CD4-positive, alpha-beta T cell treated with Interleukin-4 for 4 hours (primary cell): ENCODE measurements at regions not wholly inside any gene's neighbourhood (a gene's known extent, or its start where the extent isn't known, plus 50 kb on each side); places are given as distances from the start of the nearest gene placed in this dataset.
"Not testable (repeated sequence)": the region's sequence is repeated elsewhere in the genome, so short reads cannot be mapped to it uniquely, and the experiment has no call there.

Experiments used
- DNase-seq: peaks from one replicate; pipeline ENCODE4 v3.0.0-alpha.2; 2020

DNA sequence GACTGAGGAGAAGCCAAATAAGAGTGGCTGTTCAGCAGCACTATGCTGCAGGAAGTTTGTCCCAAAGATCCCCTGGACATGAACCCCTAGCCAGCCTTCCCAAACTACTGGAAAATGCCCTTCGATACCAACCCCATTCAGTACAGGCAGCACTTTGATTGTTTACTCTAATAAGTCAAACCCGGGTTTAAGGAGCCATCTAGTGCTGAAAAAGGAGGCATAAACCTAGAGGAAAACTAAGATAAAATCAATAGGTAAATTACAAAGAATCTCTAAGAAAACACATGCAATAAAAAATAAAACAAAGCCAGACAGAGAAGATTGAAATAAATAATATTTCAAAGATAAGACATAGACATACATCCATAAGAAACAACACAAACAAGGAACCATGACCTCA lies 771.6 kb downstream of the RPS29 start:
- no peak for DNase-seq

DNA sequence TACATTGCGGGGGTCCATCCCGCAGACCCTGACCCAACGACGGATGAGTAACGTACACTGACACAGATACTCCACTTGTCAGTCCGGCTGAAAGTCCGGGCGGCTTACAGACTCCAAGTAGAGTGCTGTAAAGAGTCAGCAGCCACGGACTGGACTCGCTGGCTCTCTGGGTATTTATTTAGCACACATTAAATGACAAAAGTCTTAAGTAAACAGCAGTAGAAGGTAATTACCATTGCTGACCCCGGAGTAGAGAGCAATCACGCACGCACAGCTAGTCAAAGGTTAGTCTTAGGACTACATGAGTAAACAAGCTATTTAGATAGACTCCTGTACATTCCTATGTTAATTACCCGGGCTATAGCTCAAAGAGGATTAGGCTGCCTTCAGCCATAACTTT lies 780.9 kb downstream of the RPS29 start:
- DNase-seq = no peak

DNA sequence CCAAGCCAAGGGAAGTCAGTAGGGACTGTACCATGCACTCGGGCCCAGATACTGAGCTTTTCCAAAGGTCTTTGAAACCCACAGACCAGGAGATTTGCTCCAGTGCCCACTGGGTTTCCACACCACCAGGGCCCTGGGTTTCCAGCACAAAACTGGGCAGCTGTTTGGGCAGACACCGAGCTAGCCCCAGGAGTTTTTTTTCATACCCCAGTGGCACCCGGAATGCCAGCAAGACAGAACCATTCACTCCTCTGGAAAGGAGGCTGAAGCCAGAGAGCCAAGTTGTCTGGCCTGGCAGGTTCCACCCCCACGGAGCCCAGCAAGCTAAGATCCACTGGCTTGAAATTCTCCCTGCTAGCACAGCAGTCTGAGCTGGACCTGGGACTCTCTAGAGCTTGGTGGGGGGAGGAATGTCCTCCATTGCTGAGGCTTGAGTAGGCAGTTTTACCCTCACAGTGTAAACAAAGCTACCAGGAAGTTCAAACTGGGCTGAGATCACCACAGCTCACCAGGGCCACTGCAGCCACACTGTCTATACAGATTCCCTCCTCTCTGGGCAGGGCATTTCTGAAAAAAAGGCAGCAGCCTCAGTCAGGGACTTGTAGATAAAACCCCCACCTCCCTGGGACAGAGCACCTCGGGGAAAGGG lies 793.7 kb downstream of the RPS29 start:
- DNase-seq = no peak

DNA sequence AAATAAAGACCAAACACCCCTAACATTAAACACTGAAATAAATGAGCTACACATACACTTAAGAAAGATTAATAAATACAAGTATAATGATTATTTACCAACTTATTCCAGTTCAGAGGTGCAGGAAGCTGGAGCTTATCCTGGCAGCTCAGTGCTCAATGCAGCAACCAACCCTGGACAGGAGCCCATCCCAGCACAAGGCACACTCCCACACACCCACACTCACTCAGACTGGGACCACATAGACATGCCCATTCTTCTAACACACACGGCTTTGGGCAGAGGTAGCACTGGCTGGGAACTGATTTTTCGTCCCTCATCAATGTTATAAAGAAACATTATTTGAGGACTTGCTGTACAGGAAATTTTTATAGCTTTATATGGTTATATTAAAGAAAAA lies 797.4 kb downstream of the RPS29 start:
- DNase-seq = no peak

DNA sequence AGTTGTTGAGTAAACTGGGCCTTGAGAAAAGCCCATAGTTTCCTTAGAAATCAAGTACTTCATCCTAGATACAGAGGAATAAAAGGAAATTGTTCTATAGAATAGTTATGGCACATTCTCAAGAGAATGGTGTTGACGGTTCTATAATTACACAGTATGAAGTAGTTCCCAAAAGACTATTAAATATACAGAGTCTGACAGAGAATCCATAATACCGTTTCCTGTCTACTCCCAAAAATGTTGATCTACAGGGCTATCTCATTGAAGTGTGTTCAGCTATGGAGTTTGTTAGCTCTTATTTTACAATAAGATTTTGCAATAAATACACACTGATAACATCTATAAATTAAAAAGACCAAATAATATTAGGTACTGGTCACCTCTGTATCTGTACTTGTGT lies 799.7 kb downstream of the RPS29 start:
- no peak for DNase-seq

DNA sequence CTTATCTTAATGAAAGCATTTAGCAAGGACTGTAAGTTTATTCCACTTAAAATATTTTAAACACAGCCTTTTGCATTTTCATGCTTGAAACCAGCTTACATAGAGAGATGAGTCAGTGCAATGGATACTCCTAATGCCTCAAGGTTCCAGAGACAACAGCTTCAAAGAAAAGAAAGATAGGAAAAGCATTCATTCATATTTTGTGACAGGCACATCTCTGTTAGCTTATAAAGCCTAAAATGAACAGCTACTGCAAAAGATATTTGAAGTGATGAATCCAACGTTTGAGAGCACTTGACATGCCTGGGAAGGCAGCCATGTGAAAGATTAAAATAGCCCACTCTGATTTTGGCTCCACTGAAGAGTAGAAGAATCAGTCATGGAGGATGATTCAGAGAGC lies 814.5 kb downstream of the RPS29 start:
- DNase-seq = no peak

DNA sequence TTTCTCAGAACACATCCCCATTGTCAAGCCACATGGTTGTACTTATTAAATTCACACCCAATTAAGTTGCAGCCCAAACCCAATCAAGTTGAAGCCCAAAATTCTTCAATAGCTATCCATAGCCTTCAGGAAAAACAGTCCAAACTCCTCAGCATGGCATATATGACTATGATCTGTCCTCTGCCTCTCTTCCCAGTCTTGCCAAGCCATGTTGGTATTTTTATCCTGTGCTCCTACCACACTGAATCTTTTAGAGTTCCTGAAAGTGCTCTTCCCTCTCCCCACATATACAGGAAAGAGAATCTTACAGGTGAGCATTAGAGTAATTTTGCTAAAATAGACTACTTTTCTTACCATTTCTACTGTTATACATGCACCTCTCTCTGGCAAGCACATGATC lies 834.9 kb downstream of the RPS29 start:
- no peak for DNase-seq

DNA sequence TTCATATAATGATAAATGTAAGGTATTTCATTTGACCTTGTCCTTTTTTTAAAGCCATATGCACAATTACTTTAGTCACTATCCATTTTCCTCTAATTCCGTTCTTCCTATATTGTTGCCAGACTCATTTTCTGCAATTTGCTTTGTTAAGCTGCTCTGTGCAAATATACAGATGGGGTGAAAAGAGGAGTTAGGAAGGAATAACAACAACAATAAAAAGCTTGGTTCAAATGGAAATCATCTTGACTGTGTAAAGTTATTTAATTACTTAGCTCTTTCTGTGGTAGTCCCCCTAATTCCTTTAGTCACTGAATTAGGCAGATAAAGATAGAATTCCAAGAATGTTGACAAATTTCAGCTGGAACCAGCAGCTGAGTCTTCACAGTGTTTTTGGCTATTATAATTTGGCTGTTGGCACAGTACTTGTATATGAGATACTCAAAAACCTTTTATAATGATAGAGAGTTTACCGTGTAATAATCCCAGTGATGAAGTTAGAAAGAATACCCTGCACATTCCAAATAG lies 838.0 kb downstream of the RPS29 start:
- DNase-seq = no peak

DNA sequence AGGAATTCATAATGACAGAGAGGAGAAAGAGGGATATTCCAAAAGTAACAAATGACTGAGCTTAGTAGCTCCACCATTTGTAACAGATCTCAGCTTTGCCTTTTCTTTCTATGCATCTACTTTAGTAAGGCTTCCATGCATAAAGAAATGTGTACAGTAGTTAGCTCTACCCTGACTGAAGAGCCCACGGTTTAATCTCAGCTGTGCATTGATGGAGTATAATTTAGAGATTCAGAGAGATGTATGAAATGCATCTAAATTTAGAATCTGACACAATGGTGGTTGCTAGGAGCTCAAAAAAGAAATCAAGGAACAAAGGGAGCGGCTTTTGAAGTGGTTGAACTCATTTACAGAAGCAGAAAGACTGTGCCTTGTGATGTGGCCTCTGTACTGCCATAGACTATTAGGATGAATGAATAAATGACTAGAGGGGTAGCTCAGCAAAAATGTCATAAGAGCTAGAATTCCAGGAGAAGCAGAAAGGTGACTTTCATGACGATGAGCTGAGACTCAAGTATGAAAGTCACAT lies 838.6 kb downstream of the RPS29 start:
- no peak for DNase-seq

DNA sequence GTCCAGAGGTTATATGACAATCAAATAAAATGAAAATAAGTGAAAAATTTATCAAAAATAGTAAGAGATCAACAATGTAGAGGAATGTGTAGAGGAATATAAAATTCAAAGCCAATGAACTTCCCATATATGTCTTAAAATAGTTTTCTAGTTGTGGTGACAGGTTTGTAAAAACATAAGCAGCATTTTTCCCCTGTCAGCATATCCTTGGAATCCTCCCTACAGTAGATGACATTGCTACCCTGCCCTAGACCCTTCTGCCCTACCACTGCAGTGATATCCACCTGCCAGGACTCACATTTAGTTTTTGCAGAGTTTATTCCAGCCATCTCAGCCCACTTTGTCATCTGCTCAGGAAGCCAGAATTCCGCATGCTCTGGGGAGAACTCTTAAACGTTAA lies 842.0 kb downstream of the RPS29 start:
- no peak for DNase-seq

DNA sequence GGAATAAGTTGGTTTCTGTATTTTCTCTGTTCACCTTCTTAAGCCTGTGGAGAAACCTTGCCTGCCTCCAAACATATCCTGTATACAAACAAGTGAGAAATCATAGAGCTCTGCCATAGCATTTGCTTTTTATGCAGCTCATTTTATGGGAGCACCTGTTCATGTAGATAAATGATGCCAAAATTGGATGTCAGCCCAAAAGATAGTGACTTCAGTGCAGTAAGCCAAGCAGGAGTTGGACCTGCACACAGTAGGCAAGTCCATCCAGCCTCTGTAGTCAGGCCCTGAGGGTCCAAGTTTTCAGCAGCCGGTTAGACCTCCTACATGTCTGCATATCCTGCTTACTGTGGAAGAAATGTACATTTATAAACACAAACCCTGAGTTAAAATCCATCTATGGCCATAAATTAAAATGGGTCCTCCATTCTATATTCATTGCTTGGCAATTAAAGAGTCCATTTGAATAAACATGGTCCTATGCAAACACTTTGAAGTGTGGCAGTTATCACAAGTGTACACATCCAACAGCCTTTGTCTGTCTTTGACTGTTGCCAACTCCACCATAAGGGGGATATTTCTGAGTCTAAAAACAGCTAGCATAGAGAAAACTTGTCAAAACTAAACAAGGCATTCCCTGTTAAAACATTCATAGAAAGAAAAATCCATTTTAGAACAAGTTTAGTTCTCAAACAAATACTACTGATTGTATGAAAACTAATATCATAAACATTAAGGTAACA lies 847.8 kb downstream of the RPS29 start:
- no peak for DNase-seq

DNA sequence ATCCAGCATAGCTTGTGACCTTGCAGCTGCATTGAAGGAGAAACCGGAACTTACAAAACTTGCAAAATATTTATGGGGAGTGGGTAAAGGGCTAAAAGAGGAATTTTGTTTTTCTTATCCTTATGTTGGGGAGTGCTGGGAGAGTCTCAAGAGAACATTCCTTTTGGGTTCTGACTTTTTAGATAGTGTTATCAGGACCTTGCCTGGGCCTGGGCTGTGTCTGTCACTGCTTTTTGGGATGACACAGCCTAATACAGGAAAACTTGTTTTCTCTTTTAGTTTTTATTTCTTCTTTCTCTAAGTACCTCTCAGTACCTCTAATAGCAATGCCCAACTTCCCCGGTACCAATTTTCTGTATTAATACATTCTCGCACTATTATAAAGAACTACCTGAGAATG lies 850.6 kb downstream of the RPS29 start:
- DNase-seq = no peak

DNA sequence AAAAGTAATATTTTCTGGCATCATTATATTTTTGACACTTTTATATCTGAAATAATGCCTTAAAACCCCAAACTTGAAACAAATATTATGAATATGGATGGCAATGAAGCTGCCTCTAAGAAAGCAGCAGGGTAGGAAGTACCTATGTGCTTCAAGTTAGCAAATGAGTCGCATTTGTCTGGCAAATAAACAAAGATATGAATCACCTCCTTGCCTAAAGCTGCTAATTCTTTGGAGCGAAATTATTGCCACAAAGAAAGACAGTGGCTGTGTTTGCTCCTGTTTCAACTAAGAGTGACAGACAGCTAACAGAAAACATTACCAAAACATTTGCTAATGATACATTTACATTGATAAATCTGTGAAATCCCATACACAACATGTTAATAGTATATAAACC lies 854.9 kb downstream of the RPS29 start:
- DNase-seq = no peak

DNA sequence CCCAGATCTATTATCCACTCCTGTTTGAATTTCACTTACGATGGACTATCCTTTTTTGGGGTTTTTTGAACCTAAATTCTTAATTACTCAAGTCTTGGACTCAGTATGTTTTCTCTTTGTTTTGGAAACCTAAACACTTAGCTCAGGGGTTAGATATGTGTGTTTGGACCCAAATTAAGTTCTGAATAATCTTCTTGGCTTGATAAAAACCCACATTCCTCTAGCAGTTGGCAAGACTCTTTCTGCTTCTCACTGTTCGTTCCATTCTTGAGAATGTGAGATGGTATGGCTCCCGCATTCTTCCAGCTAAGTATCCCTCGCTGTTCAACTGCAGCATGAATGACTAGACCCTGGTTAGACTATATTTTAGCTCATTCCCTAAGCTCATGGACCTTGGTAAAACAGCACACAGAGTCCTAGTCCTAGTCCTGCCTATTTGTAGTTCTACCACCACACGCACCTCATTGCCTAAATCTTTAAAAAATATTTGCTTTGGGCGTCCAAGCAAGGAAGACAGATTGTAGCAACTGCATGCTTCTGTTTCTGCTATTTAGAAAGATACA lies 860.0 kb downstream of the RPS29 start:
- no peak for DNase-seq

DNA sequence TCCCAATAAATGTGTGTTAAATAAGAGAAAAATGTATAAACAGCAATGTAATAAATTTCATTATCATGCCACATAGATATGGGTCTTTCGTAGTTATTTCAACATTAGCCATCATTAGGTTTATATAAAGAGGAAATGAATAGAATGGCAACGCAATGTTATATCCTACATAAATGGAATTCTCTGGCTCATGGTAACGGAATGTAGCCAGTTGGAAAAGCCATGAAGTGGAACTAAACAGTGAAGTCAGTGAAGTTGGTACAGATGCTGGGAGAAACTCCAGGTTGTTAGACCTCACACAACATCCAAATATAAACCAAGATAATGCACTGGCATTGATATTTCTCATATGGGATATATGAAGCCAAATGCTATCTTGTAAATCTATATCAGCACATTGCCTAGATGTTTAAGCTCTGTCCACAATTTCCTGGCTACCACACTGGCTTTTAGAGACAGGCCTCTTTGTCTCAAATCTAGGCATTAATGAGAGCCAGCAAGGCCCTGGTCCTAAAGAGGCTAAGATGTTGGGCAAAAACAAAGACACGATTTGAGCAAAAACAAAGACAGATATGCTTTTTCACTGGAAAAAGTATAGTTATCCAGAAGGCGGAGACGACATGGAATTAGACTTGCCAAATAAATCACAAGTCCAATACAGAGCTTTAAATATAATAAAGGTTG lies 861.0 kb downstream of the RPS29 start:
- no peak for DNase-seq

DNA sequence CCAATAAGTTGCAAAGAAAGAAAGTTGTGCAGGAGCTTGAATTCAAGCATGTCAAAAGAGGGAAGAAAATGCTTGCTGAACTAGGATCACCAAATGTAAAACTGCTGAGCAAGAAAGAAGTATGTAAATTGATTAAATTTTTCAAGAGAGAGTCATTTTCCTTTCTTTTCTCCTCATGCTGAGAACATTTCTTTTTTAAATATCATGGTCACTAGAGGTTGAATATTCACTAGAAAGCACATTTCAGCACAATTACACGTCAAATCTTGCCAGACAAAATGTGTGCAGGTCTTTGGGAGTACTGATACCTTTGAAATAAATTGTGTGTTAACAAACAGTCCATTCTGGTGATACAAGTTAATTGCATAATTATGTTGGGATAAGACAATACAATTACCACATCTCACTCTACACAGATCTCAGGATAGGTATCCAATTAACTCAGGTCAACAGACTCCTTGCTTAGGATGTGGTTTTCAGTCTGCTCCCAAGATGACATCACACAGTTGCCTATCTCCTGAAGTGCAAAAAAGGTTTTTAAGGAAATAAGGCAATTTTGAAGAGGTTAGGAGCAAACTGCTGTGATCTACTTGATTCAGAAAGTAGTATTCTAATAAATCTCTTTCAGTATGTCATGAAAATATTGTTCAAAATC lies 862.2 kb downstream of the RPS29 start:
- no peak for DNase-seq

DNA sequence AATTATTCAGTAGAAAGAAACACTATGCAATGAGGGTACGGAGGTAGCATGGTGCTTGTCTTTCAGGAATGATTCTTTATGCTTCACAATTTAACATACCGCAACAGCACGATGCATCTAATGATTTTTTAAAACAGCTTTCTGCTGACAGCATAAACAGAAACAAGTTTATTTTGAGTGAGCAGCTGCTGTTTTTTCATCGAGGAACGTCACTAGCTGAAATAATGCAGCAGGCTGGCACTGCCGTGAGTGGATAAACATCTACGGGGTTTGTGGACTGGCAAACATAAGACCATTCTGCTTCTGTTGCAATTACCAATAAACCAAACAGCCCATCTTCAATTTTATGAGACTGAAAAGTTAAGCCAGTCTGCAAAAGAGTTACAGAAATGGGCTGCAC lies 871.8 kb downstream of the RPS29 start:
- DNase-seq = no peak

DNA sequence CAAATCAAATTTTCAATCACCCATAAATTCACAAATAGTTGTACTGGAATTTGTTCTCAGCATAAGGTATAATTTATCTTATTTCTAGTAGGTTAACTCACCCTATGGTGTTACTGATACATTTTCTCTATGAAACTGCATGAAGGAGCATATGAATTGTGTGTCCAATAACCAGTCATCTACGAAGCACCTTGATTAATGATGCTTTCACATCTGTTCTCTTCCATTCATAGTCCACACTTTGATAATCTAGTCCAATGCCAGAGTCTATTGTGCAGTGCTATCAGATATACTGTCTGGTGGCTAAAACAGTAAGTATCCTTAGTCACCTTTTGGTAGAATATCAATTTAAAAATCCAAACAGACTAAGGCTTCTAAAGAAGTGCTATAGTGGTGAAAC lies 876.0 kb downstream of the RPS29 start:
- DNase-seq = no peak

DNA sequence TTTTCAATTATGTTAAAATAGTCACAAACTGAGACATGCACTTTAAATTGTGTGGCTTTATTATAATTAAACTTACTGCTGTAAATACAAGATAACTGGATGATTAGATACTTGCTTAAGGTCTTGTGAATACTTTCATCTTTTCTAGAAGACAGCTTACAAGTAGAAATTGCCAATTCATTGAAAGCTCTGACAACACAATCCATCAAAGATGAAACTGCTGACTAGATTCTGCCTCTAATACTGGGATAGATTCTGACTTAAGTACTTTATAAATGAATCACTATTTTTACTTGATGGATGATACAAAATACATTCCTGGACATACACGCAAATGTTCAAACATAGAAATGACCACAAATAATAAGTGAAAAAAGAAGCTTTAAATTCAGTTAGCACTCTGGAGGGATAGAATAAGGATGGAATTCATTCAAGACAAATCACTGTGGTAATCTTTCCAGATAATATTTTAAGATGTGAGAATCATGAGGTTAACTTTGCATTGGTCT lies 876.8 kb downstream of the RPS29 start:
- no peak for DNase-seq

DNA sequence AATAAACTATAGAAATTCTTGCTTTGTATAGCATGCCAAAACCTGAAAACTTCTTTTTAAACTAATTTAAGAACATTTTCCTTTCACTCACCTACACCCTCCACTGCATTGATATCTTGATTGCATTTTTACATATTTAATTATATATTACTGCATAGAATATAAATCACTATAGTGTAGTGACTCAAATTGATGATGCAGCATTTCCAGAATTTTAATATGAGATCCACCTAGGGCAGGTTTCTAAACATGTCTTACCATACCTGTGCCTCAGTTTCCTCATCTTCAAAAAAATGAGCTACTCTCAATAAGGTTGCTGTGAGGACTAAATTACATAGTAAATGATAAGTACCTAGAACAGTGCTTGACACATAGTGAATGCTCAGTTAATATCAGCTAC lies 881.5 kb downstream of the RPS29 start:
- no peak for DNase-seq

DNA sequence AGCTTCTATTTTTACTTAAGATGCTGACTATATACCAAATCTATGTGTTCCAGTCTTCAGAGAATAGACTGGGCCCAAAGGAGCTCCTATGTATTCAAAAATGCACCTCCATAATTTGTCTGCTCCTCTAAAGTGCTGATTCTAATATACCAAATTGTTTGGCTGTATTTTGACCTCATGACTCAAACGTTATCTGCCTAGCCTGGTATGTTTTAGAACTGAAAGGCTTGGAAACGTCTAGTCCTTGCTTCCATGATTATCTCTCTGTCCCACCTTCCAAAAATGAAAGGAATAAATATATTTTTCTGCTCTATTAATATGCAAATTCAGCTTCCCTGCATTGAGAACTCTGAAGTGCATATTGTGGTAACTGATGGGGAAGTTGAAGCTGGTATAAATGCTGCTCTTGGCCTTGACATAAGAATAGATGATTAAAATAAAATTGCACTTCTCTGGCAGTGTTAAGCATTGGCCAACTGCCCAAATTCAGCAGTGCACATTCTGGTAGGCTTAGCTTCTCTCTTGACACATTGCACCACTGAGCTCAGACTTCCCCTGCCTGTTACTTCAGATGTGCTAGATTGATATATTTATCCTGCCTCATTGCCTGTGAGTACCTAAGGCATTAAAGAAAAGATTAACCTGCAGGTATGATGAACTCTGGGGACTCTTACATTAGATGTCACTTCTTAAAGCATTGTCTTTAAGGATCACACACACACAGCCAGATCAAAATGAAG lies 882.3 kb downstream of the RPS29 start:
- DNase-seq = no peak

DNA sequence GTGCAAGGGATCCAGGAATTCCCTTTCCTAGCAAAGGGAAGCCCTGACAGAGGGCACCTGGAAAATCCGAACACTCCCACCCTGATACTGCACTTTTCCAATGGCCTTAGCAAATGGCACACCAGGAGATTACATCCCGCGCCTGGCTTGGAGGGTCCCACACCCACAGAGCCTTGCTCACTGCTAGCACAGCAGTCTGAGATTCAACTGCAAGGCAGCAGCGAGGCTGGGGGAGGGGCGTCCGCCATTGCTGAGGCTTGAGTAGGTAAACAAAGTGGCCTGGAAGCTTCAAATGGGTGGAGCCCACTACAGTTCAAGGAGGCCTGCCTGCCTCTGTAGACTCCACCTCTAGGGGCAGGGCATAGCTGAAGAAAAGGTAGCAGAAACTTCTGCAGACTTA lies 888.8 kb downstream of the RPS29 start:
- not testable (repeated sequence) for DNase-seq
